Right atrium auricular region (tissue), 2 donors: ENCODE measurements at regions not wholly inside any gene's neighbourhood (a gene's known extent, or its start where the extent isn't known, plus 50 kb on each side); places are given as distances from the start of the nearest gene placed in this dataset.

Experiments used
- DNase-seq: peaks from one replicate; pipeline ENCODE4 v3.0.0-alpha.2; 2019; ENCODE audit warnings: low spot score
- H3K27ac ChIP-seq, 2 donors: fragments of 200-600 bp; sonication (generic); 1 replicate in 1 of 2; 2 replicates in 1 of 2; pipeline ENCODE4 v1.5.1; 2016 to 2019
- H3K27me3 ChIP-seq, 2 donors: fragments of 200-600 bp; sonication (generic); one replicate each; pipeline versions ENCODE4 v1.5.1 to v1.6.0; 2017 to 2019
- H3K36me3 ChIP-seq: fragments of 200-600 bp; sonication (generic); one replicate; pipeline ENCODE4 v1.5.1; 2016
- H3K4me1 ChIP-seq, 2 donors: fragments of 200-600 bp; sonication (generic); one replicate each; pipeline versions ENCODE4 v1.5.1 to v1.6.0; 2017 to 2019
- H3K4me3 ChIP-seq, 2 donors: fragments of 200-600 bp; sonication (generic); 1 replicate in 1 of 2; 2 replicates in 1 of 2; pipeline ENCODE4 v1.5.1; 2017 to 2019; ENCODE audit warnings: mild to moderate bottlenecking in 1 of 2, moderate library complexity in 1 of 2
- H3K9me3 ChIP-seq, 2 donors: fragments of 200-600 bp; sonication (generic); one replicate each; pipeline ENCODE4 v1.5.1; 2019
- TF ChIP-seq, protein P1 (sequence below), 2 donors: fragments of 200-600 bp; sonication (generic); IDR thresholded peaks; one replicate each; pipeline ENCODE4 v1.5.1; 2019; ENCODE audit warnings: antibody characterized with exemption in 2 of 2

DNA sequence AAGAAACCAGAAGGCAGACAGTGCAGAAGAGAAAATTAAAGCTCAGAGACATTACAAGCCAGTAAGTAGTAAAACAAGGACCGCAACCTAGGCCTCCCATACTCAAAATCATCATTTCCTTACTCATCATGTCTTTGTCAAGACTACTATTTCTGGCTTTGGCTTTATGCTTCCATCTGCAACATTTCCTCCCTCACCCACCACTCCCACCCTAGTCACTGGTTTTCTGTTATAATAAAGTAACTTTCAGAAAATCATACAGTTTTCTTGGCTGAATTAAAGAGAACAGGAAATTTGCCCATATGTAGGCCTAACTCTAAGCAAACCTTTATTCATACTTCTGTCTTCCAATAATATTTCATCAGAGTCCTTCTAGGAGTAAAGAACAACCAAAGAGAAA is 247.6 kb upstream of the RORA start:
- no peak overlapping the region for H3K27ac ChIP-seq
- H3K4me3 ChIP-seq: no peak overlapping the region
- TF ChIP-seq, protein P1, sequence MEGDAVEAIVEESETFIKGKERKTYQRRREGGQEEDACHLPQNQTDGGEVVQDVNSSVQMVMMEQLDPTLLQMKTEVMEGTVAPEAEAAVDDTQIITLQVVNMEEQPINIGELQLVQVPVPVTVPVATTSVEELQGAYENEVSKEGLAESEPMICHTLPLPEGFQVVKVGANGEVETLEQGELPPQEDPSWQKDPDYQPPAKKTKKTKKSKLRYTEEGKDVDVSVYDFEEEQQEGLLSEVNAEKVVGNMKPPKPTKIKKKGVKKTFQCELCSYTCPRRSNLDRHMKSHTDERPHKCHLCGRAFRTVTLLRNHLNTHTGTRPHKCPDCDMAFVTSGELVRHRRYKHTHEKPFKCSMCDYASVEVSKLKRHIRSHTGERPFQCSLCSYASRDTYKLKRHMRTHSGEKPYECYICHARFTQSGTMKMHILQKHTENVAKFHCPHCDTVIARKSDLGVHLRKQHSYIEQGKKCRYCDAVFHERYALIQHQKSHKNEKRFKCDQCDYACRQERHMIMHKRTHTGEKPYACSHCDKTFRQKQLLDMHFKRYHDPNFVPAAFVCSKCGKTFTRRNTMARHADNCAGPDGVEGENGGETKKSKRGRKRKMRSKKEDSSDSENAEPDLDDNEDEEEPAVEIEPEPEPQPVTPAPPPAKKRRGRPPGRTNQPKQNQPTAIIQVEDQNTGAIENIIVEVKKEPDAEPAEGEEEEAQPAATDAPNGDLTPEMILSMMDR (IDR thresholded peaks at IDR 0.05): no peak
- H3K4me1 ChIP-seq: peaks cover 0 to 14% of the 10 kb centered on the region in 2 donors
- no peaks in the 10 kb centered on the region for H3K9me3 ChIP-seq
- DNase-seq: no peak
- H3K27me3 ChIP-seq: no peaks in the 10 kb centered on the region
- H3K36me3 ChIP-seq: no peaks in the 10 kb centered on the region

DNA sequence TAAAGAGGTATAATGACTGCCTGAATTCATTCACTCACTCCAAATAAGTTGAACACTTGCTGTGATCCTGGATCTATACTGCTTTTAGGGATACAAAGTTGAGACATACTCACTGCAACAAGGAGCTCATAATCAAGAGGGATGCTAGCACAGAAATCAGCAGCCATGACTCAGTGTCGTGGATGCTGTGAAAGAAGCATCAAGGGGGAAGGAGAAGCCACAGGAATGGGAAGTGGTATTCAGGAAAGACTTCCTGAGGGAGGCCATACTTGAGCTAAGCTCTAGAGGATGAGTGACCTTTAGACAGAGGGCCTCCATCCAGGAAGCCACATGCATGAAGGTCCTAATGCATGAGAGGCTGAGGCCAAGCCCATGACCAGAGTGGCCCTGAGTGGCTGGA is 245.7 kb upstream of the RORA start:
- TF ChIP-seq, protein P1 (IDR thresholded peaks at IDR 0.05): no peak
- no peak for DNase-seq
- Histone ChIP-seq H3K27me3 (no peaks in the 10 kb centered on the region), H3K36me3 (no peaks in the 10 kb centered on the region), H3K9me3 (no peaks in the 10 kb centered on the region), H3K4me1 (peaks cover 0 to under 1% of the 10 kb centered on the region in 2 donors), H3K4me3 (no peak overlapping the region), H3K27ac (no peak overlapping the region)

DNA sequence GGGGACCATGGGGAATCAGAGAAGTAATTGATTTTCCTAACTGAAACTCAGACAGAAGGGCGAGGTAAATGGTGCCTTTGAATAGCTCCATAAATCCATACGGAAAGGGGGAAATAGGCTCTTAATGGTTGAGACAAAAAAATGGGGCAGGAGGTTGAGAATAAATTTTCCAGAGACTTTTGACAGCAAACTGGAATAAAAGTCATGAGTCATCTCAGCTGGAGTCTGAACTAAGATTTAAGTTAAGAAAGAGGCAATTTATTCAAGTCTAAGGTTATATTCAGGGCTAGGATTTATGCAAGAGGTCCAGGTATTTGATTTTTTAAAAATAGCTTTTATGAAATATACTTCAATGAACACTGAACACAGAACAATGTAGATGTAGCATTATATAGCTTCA is 238.7 kb upstream of the RORA start:
- DNase-seq: no peak
- Histone ChIP-seq H3K27ac (no peak overlapping the region), H3K9me3 (no peaks in the 10 kb centered on the region), H3K27me3 (no peaks in the 10 kb centered on the region), H3K36me3 (no peaks in the 10 kb centered on the region), H3K4me1 (no peaks in the 10 kb centered on the region), H3K4me3 (no peak overlapping the region)
- TF ChIP-seq, protein P1 (IDR thresholded peaks at IDR 0.05): no peak

DNA sequence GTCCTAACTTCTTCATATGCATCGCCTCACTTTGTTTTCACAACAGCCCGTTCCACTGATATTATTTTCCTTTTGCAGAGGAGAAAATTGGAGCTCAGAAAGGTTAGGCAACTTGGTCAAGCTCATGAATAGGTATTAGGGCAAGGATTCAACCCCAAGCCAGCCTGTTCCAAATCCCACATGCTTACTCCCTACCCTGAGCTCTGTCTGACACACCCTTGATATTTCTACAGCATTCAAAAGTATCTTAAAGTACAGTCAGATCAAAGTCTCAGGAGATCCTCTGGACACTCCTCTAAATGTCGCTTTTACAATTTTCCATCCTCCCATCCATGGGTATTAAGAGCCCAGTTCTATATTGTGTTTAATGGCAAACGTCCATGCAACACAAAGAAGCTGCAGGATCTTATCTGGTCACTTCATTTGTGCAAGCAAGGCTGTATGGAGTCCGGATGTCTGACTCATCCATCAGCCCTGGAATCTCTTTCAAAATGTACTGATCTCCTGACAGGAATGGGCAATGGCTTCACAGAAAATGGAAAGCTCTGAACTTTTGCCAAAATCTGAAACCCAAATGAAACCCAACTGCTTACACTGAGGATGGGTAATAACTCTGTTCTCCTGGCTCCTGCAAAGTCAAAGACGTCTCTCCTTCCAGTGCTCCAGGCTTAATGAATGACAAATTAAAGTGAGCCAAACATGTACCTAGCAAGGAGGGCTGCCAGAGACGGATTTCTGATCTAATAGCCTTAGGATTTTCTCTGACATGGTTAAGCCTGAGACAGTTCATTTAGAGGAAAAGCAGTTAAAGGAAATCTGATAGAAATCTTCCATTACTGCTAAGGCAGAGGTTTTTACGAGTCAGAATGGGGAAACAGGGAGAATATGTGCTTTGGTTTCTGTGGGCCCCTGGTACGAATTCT is 230.9 kb upstream of the RORA start:
- Histone ChIP-seq H3K4me3 (no peak overlapping the region), H3K4me1 (no peaks in the 10 kb centered on the region), H3K36me3 (no peaks in the 10 kb centered on the region), H3K9me3 (no peaks in the 10 kb centered on the region), H3K27ac (no peak overlapping the region), H3K27me3 (no peaks in the 10 kb centered on the region)
- no peak for DNase-seq
- TF ChIP-seq, protein P1 (IDR thresholded peaks at IDR 0.05): no peak

DNA sequence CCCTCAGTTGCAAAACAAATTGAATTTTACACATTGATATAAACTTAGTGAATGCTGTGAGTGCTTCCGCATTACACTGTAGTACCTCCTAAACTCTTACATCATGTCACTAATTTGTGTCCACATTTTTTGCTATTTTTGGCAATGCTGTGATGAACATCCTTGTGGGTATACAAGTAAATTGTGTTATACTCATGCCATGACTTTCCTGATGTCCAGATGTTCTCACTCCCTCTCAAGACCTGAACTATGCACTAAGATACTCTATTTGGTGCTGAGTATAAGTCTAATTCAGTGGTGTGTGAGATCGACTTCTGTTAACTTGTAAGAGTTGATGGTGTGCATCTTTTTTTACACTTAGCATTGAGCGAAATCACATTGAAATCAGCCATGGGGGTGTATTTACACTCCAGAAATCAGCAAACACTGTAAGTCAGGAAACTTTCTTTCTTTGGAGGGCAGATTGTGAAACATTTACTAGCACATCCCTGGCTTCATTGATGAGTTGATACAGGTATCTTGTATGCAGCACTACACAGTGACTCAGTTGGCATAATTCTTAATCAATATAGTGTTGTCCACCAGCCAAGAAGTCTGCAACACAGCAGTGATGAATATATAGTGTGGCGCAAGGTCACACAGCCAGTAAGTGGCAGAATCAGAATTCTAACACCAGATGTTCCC is 228.1 kb upstream of the RORA start:
- H3K36me3 ChIP-seq: no peaks in the 10 kb centered on the region
- TF ChIP-seq, protein P1 (IDR thresholded peaks at IDR 0.05): no peak
- H3K9me3 ChIP-seq: no peaks in the 10 kb centered on the region
- no peak for DNase-seq
- no peaks in the 10 kb centered on the region for H3K4me1 ChIP-seq
- H3K4me3 ChIP-seq: no peak overlapping the region
- H3K27me3 ChIP-seq: no peaks in the 10 kb centered on the region
- H3K27ac ChIP-seq: no peak overlapping the region
